Panc1 (cell line): ENCODE measurements at regions not wholly inside any gene's neighbourhood (a gene's known extent, or its start where the extent isn't known, plus 50 kb on each side); places are given as distances from the start of the nearest gene placed in this dataset.

Source experiments
- ATAC-seq: fragments of 200-7000 bp; cut with Tn5 transposase; 2 replicates; pipeline ENCODE4 v1.9.1; 2020; ENCODE audit warnings: mild to moderate bottlenecking, moderate library complexity
- BruUV-seq: library from RNA; stranded (reverse); fragments of 400-500 nt; replicated peaks from 2 replicates; lab custom pipeline; 2021; lab: Mats Ljungman, UMichigan
- CTCF ChIA-PET: fragments of 300-600 bp; sonication (Branson Sonifier 250); formaldehyde crosslinking; loops from one replicate; lab custom pipeline; 2022; ENCODE audit warnings: antibody characterized with exemption; lab: Charles Lee
- POLR2A ChIA-PET: fragments of 300-600 bp; sonication (Branson Sonifier 250); formaldehyde crosslinking; loops from one replicate; lab custom pipeline; 2022; ENCODE audit warnings: antibody characterized with exemption; lab: Charles Lee
- DNase-seq: peaks from one replicate; pipeline ENCODE4 v3.0.0-alpha.2; 2010; ENCODE audit warnings: low read depth, low spot score
- H3K27ac ChIP-seq: 2 replicates; pipeline ENCODE4 v1.5.1; 2011; ENCODE audit warnings: mild to moderate bottlenecking, low read length, inconsistent platforms
- H3K27me3 ChIP-seq: fragments of 200-500 bp; sonication (Bioruptor generic); 2 replicates; pipeline ENCODE4 v1.6.0; 2014; ENCODE audit warnings: low read length, inconsistent platforms; ENCODE audit not compliant: control insufficient read depth, insufficient read depth
- H3K36me3 ChIP-seq: fragments of 200-500 bp; sonication (Bioruptor generic); 2 replicates; pipeline ENCODE4 v1.5.1; 2014; ENCODE audit warnings: inconsistent platforms, mild to moderate bottlenecking, low read length, moderate library complexity; ENCODE audit not compliant: control insufficient read depth, insufficient read depth
- H3K4me1 ChIP-seq: 2 replicates; pipeline ENCODE4 v1.5.1; 2011; ENCODE audit warnings: inconsistent platforms, mild to moderate bottlenecking, low read length, moderate library complexity; ENCODE audit not compliant: control insufficient read depth, insufficient read depth
- H3K4me3 ChIP-seq, 2 experiments: 2 replicates each; pipeline ENCODE4 v1.5.1; 2011 to 2012; ENCODE audit warnings: low read depth in 2 of 2, low read length in 2 of 2, mild to moderate bottlenecking in 2 of 2, inconsistent platforms in 1 of 2, moderate library complexity in 1 of 2
- H3K9me3 ChIP-seq: fragments of 200-500 bp; sonication (Bioruptor generic); 2 replicates; pipeline ENCODE4 v1.5.1; 2014; ENCODE audit warnings: low read depth, mild to moderate bottlenecking, inconsistent platforms, low read length, moderate library complexity; ENCODE audit not compliant: control insufficient read depth, insufficient read depth
- POLR2AphosphoS5 ChIP-seq: IDR thresholded peaks from 2 replicates; pipeline ENCODE4 v1.6.1; 2012; ENCODE audit warnings: mild to moderate bottlenecking, low read depth, low read length, moderate library complexity
- REST ChIP-seq, 2 experiments: IDR thresholded peaks; 2 replicates each; pipeline ENCODE4 v1.6.1; 2011 to 2012; ENCODE audit warnings: low read depth in 2 of 2, control low read depth in 1 of 2, low read length in 1 of 2, mild to moderate bottlenecking in 1 of 2, moderate library complexity in 1 of 2; ENCODE audit not compliant: insufficient read depth in 1 of 2
- SIN3A ChIP-seq: IDR thresholded peaks from 2 replicates; pipeline ENCODE4 v1.6.1; 2012; ENCODE audit warnings: low read depth, mild to moderate bottlenecking, low read length, moderate library complexity, borderline replicate concordance; ENCODE audit not compliant: insufficient read depth
- TCF7L2 ChIP-seq: IDR thresholded peaks from 2 replicates; pipeline ENCODE4 v1.6.1; 2011; ENCODE audit warnings: mild to moderate bottlenecking, low read depth, low read length, inconsistent platforms
- in situ Hi-C: cut with HindIII; loops from 2 replicates; pipeline ENCODE4 v1.10.0; 2016; ENCODE audit warnings: low sequenced_read_pairs, low pct_unique_long_range_greater_than_20kb
- intact Hi-C: fragments of 100-400 bp; cut with micrococcal nuclease; formaldehyde crosslinking; loops from one replicate; pipeline ENCODE4 v1.10.0; 2022; ENCODE audit not compliant: unreplicated experiment
- TF ChIP-seq, protein P1 (sequence below): fragments of 450-650 bp; IDR thresholded peaks from 2 replicates; pipeline ENCODE4 v1.5.1; 2017; ENCODE audit warnings: mild to moderate bottlenecking

- Histone ChIP-seq H3K27ac (no peak overlapping the region), H3K36me3 (no peaks in the 10 kb centered on the region), H3K4me1 (no peaks in the 10 kb centered on the region), H3K4me3 (no peak overlapping the region), H3K27me3 (peaks cover 5% of the 10 kb centered on the region), H3K9me3 (no peaks in the 10 kb centered on the region)
- ATAC-seq (no peak), DNase-seq (no peak)
- BruUV-seq: no TSS peak
- CTCF ChIA-PET: no interaction called here
- POLR2A ChIA-PET: no interaction called here
- TF ChIP-seq REST (IDR thresholded peaks at IDR 0.05; ENCODE audit: insufficient read depth in 1 of 2, low read depth in 2 of 2, low read length in 1 of 2) (no peak), POLR2AphosphoS5 (no peak), SIN3A (no peak), TCF7L2 (no peak)
- TF ChIP-seq, protein P1, sequence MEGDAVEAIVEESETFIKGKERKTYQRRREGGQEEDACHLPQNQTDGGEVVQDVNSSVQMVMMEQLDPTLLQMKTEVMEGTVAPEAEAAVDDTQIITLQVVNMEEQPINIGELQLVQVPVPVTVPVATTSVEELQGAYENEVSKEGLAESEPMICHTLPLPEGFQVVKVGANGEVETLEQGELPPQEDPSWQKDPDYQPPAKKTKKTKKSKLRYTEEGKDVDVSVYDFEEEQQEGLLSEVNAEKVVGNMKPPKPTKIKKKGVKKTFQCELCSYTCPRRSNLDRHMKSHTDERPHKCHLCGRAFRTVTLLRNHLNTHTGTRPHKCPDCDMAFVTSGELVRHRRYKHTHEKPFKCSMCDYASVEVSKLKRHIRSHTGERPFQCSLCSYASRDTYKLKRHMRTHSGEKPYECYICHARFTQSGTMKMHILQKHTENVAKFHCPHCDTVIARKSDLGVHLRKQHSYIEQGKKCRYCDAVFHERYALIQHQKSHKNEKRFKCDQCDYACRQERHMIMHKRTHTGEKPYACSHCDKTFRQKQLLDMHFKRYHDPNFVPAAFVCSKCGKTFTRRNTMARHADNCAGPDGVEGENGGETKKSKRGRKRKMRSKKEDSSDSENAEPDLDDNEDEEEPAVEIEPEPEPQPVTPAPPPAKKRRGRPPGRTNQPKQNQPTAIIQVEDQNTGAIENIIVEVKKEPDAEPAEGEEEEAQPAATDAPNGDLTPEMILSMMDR: no peak
- intact Hi-C loops (loop anchor here (2.0 kb wide), 1 partner anchor 15 kb away; no protein-coding TSS in a partner anchor), in situ Hi-C loops (no loop called here)
Observed at GRCh38 chr1:22313321-22313720, 138.3 kb upstream of the ZBTB40 start.

- Histone ChIP-seq H3K27me3 (no peaks in the 10 kb centered on the region), H3K27ac (no peak overlapping the region), H3K9me3 (no peaks in the 10 kb centered on the region), H3K36me3 (no peaks in the 10 kb centered on the region), H3K4me1 (no peaks in the 10 kb centered on the region), H3K4me3 (no peak overlapping the region)
- DNase-seq (no peak), ATAC-seq (no peak)
- ChIA-PET CTCF (no interaction called here), POLR2A (no interaction called here)
- intact Hi-C loops: no loop called here
- no peak for TF ChIP-seq POLR2AphosphoS5
- TF ChIP-seq TCF7L2: no peak
- no peak for TF ChIP-seq REST (IDR thresholded peaks at IDR 0.05; ENCODE audit: insufficient read depth in 1 of 2, low read depth in 2 of 2, low read length in 1 of 2)
- no peak for TF ChIP-seq SIN3A
- TF ChIP-seq, protein P1: no peak
- in situ Hi-C loops: no loop called here
- BruUV-seq: no TSS peak
Observed at GRCh38 chr1:22314706-22315105, 136.9 kb upstream of the ZBTB40 start.
